GM21786 (cell line): ENCODE measurements at regions not wholly inside any gene's neighbourhood (a gene's known extent, or its start where the extent isn't known, plus 50 kb on each side); places are given as distances from the start of the nearest gene placed in this dataset.

ENCODE experiments used
- ATAC-seq: cut with Tn5 transposase; IDR thresholded peaks from one replicate; pipeline ENCODE4 v1.9.1; 2021; ENCODE audit not compliant: unreplicated experiment

DNA sequence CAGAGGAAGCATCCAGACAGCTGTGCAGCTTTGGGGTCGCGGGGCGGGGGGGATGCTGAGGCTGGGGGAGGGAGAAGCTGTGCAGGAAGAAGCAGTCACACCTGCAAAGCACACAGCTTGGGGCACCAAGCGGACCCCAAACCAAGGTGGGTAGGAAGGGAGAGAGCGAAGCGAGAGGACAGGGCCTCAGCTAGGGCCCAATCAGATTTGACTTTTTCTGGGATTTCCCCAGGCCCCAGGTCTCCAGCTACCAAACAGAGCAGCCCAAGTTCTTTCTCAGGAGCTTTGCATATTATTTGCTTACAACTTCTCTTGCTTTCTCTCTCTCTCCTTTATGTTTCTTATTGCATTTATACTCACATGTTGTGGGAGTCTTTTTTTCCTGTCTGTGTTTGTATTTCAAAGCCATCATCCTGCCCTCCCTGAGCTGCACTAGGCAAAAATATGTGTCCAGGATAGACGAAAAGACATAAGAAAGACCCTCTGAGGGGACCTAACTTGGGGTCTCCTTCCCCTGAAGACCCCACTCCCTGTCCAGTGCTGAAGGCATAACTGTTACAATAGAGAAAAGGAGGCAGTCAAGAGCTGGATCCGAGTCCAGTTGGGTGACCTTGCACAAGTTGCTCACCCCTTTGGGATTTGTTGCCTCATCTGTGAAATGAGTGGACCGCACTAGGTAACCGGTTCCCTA, 50.6 kb upstream of the SMNDC1 start:
- peak; percentile 29 for ATAC-seq

DNA sequence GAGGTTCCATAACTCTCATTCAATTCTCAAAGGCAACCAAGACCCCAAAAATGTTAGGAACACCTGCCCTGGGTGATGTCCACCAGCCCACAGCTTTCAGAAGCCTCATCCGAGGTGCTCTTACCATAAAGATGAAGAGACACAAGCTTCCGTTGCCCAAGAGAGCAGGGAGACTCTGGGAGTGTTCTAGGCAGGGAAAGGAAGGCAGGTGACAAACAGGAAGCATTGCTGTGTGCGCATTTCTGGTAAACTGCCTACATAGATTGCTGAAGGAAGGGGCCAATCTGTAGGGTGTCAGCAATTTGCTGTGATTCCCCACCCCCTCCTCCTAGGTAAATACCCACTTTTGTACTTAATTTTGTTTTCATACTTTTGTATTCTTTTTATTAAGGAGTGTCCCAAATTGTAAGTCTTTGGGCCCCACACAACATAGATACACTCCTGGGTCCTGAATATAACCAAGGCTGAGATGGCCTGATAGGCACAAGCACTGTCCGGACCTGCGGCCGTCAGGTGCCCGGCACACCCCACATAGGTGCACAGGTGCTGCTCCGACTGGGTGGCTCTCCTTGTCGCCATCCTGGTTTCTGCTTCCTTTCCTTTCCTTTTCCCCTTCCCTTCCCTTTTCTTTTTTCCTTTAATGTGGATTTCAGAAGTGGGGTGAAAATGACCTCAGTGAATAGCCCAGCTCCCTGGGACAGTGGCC, 51.4 kb upstream of the SMNDC1 start:
- peak; percentile 3 for ATAC-seq

GRCh38 chr10:110356628-110357245, 52.0 kb upstream of the SMNDC1 start:
- ATAC-seq, result peak; percentile 78

DNA sequence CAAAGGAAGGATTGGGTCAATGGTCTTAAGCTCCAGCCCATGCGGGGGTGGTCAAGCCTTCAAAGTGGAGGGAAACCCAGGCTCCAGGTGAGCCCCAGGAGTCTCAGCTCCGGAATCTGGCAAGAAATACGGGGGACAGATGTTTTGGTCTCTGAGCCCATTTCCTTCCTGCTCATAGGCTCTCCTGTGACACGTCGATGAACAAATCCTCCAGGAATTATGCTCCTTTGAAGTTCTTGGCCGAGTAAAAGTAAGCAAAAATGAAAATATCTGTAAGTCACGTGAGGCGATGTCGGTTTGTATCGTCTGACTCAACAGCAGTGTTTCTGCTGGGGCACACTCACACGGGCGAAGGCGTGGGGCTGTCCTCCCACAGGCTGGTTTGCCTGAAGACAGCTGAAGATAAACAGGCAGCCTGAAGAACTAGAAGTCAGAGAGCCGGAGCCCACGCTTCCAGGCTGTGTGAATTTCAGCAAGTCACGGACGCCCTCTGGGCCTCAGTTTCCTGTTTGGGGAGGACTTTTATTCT, 52.6 kb upstream of the SMNDC1 start:
- no peak for ATAC-seq

DNA sequence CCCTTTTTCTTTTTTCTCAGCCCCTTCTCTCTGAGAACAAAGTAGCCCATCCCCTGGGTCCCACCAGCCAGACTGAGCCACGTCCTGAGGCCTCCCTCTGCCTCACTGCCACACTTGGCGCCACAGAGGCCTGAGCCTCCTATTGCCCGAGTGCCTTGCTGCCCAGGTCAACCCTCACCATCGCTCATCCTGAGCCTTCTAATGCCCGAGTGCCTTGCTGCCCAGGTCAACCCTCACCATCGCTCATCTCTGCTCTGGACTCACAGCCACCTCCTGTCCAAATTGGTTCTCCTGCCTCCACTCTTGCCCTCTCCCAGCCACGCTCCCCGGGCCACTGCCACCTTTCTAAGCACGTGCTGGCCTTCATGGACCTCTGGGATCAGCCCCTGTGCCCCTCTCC, 53.2 kb upstream of the SMNDC1 start:
- no peak for ATAC-seq

GRCh38 chr10:110358278-110358677, 53.6 kb upstream of the SMNDC1 start:
- no peak for ATAC-seq

DNA sequence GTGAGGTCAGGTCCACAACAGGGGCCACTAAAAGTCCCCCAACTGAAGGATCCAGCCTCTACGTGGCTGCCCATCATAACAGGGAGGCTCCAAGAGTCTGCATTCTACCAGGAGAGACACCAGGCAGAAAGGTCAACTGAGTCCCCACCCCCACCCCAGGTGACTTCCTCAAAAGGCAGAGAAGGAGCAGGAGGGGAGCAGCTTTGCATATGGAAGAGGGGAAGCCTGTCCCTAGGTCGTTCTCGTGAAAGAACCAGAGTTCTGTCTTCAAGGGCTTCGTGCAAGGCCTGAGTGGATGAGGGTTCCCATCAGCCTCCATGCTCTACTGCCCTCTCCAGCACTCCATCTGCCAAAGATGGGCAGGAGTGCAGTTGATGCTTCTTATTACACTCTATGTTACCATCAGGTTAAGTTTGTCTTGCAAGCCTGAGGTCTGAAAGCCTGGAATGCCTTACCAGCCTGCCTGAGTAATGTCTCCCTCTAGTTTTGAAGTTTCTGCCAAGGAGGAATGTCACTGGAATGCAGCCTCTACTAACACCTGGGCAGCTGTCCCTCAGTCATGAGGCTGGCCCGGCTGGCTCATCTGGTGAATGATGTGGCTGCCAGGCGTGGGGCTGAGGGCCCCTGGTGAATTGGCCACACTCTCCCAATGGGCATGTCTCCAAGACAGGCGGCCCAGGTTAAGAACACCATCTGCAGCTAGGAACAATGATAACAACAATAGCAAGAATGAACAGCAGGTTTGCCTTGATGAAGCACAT, 54.3 kb upstream of the SMNDC1 start:
- ATAC-seq, result no peak

DNA sequence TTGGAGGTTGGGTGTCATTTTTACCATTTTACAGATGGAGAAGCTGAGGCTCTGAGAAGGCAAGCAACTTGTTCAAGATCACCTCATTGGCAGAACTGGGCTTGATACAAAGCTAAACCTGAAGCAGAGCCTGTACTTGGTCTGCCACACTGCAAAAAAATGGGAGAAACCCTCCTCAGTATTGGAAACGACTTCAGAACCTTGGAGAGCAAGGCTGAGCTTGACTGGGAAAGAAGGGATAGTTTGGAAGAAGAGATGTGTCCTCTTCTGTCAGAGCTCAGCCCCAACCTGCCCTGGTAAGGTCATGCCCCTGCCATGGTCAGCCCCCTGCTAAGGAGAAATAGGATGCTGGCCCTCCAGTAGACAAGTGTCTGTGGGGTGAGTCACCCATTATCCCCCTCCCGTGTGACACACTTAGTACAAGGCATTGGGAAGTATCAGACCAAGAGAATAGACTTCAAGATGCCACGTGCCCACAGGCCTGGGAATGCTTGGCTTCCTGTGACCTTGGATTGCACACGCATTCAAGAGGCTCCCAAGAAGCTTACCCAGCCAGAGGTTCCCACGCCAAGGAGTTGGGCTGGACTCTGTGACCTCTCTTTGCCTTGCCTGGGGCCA, 56.2 kb upstream of the SMNDC1 start:
- ATAC-seq, result no peak

DNA sequence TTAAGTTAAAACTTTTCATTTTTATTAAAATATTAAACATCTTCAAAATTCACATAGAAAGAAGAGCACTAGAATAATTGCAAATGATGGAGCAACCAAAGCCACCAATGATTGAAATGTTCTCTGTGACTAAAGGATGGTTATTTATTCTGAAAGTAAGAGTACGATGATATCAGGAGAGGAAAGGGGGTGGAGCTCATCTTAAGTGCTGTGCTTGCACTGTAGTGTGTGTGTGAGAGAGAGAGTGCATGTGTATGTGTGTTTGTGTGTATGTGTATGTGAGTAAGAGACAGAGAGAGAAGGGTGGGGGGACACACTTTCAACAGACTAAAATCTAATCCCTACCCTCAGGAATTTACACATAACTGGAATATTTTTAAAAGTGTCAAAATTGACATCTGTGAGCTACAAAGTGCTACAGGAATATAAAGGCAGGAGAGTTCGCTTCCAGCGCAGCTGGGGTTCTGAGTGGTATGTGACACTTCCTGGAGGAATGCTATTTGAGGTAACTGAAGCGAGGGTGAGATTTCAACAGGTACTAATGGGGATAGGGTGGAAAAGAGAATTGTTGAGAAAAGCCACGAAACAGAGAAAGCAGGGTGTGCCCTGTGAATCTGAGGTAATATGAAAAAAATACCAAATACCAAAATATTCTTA, 57.2 kb upstream of the SMNDC1 start:
- ATAC-seq, result no peak

GRCh38 chr10:110363572-110364411, 59.1 kb upstream of the SMNDC1 start:
- ATAC-seq, result no peak

GRCh38 chr10:110364531-110364937, 59.8 kb upstream of the SMNDC1 start:
- no peak for ATAC-seq

GRCh38 chr10:110365356-110366143, 60.8 kb upstream of the SMNDC1 start:
- ATAC-seq, result no peak

- ATAC-seq, result no peak
Measured at GRCh38 chr10:110366635-110367034, 61.9 kb upstream of the SMNDC1 start.

- peak; percentile 67 for ATAC-seq
Measured at GRCh38 chr10:110368002-110368401, 63.3 kb upstream of the SMNDC1 start.

DNA sequence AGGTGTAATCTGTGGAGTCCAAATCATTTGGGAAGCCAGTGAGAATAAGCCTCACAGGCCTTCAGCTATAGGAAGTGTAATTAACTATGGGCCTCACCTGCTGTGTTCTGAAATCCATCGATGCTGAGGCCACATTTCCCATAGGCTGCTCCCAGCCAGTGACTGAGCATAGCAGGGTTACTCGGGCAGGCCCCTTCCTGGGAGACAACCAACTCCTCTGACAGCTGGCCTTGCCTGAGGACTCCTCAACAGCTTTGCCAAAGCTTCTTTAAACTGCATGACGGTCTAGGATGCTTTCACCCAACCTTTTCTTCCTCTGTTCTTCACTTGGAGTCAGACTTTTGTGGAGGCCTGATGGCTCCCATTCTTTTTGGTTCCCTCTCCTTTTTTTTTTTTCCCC, 63.8 kb upstream of the SMNDC1 start:
- no peak for ATAC-seq

- no peak for ATAC-seq
Measured at GRCh38 chr10:110370006-110370405, 65.3 kb upstream of the SMNDC1 start.

GRCh38 chr10:110372656-110373055, 67.9 kb upstream of the SMNDC1 start:
- no peak for ATAC-seq

GRCh38 chr10:110373059-110373458, 68.3 kb upstream of the SMNDC1 start:
- no peak for ATAC-seq
